NOMO-1 (cell line): ENCODE measurements at regions not wholly inside any gene's neighbourhood (a gene's known extent, or its start where the extent isn't known, plus 50 kb on each side); places are given as distances from the start of the nearest gene placed in this dataset.

Experiments used
- DNase-seq, 2 experiments: peaks; one replicate each; lab custom pipeline; 2025; ENCODE audit not compliant: unreplicated experiment in 2 of 2; lab: John Stamatoyannopoulos, UW

DNA sequence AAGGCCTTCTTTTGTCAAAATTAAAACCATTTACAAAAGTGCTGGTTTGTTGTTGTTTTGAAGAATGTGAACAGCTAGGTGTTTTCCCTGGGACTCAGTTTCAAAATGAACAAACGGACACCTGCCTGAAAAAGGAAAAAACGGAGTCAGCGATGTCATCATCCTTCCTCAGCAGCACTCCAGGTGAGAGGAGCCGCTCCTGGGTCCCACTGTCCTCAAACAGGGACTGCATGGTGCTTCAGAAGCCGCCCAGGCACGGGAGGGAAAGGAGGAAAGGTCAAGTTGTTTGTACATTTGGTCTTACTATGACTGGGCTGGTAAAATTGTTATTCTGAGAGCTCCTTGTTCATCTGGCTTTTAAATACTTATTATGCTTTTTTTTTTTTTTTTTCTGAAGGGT lies 69.0 kb upstream of the ZSWIM6 start:
- no peak for DNase-seq

GRCh38 chr5:61263561-61264272 lies 68.3 kb upstream of the ZSWIM6 start:
- DNase-seq: peak in 1 of 2 experiments; percentile 16

GRCh38 chr5:61264273-61264661 lies 67.8 kb upstream of the ZSWIM6 start:
- no peak for DNase-seq

GRCh38 chr5:61267116-61267515 lies 64.9 kb upstream of the ZSWIM6 start:
- DNase-seq: no peak

DNA sequence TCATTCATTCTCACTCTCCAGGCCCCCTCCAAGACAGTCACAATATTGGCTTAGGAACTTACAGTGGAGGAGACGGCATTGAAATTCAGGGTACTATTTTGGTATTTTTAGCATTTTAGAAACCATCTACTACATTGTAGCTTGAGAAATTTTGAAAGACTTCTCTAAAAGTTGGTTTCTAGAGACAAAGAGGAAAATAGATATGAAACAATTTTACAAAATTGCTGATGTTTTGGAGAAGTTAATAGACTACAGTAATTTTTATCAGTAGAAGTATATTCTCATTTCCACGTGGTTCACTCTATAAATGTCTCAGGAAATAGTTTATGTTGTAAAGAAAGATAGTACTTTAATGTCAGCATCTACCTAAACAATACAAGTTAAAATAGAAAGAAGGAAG lies 63.2 kb upstream of the ZSWIM6 start:
- peak in 1 of 2 experiments; percentile 55 for DNase-seq

DNA sequence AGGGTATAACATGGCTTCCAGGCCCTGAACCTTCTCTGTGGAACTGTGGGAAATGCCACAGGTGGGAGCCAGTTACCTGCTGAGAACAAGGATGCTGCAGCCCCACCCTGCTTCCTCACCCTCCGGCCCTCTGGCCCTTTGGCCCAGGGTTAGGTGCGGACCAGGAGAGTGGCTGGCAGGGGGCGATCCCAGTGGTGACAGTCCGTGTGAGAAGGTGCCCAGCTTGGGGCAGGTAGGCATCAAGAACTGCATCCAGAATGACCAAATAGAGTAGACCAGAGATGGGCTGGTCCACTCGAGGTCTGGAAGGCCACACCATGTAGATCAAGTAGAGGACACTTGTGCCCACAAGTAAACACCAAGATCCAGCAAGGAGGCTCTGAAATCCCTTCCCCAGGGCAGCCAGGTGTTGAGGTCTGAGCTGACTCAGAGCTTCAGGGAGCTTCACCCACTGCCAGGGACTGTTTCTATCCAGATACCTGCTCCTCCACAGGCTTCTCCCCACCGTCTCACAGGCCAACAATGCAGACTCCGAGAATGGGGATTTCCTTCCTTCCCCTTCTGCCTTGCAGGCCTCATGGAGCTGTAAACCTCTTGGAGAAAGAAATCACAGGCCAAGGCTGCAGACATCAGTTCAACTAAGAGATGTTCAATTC lies 61.4 kb upstream of the ZSWIM6 start:
- no peak for DNase-seq

DNA sequence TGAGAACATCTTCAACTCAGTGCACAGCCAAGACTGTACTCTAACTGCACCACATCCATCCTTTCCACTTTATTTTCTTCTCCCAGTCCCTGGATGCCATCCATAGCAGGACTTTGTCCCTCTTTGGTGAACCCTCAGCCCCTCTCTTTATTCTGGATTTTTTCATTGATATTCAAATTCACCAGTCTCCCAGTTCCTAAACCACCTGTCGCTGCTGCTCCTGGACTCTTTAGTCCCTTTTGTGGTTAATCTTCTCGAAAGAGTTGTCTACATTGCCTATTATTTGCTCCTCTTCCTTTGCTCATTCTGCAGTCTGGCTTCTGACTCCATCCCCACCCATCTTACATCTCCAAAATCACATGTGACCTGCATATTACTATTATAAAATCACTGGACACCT lies 59.4 kb upstream of the ZSWIM6 start:
- DNase-seq: no peak

DNA sequence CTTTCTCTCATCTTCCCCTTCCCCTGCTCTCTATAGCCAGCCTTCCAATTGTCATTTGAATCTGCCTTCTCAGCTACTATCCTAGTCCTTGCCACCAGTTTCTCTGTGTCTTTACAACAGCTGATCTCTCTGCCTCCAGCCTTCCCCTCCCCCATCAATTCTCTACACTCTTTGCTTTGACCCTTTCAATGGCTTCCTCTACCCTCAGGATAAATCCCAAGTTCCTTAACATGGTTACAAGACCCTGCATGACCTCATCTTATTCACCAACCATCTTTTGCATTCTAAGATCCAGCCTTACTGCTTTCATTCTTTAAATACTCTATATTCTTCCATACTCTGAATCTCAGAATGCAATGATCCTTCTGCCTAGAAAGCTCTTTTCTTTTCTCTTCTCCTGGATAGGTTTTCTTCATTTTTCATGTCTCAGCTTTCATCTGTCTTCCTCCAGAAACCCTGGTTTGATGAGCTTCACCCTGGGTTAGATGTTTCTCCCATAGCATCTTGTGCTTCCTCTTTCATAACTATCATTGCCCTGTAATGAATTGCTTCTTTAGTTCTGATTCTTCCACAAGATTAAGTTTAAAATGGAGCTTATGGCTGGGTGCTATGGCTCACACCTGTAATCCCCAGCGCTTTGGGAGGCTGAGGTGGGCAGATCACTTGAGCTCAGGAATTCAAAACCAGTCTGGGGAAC lies 58.6 kb upstream of the ZSWIM6 start:
- DNase-seq: peak in 1 of 2 experiments; percentile 37

- DNase-seq: no peak
These were observed 57.5 kb upstream of the ZSWIM6 start for GRCh38 chr5:61274511-61274911.

DNA sequence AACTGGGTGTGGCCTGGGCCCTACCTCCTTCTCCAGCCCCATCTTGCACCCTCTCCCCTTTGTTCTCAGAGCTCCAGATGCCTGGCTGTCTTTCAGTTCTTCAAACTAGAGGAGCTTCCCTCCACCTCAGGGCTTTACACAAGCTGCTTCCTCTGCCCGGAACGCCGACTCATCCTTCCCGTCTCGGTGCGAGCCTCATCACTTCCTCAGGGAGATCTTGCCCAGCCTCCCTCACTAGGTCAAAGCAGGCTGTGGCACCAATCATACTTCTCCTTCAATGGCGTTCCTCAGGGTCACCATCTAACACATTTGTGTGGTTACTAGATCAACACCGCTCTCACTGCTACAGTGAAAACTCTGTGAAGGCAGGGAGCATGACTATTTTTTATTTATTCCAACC lies 56.2 kb upstream of the ZSWIM6 start:
- DNase-seq: peak; percentile 90 to 95

DNA sequence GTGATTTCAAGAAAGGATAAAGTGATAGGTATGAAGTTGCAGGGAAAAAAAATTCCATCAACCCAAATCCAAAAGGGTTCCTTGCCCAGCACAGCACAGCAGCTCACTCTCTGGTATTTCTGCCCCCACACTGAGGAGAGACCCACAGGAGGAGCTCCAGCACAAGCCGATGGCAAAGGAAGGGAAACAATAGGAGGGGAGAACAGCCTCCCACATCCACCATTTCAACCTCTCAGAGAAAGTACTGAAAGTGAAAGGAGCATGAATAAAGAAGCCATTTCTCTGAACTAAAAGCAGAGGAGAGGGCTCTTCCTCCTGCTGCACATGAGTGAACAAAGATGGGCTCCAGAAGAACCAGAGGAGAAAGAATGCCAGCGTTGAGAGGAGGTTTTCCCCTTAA lies 54.9 kb upstream of the ZSWIM6 start:
- DNase-seq: peak in 1 of 2 experiments; percentile 49

- no peak for DNase-seq
These were observed 54.3 kb upstream of the ZSWIM6 start for GRCh38 chr5:61277781-61278180.

DNA sequence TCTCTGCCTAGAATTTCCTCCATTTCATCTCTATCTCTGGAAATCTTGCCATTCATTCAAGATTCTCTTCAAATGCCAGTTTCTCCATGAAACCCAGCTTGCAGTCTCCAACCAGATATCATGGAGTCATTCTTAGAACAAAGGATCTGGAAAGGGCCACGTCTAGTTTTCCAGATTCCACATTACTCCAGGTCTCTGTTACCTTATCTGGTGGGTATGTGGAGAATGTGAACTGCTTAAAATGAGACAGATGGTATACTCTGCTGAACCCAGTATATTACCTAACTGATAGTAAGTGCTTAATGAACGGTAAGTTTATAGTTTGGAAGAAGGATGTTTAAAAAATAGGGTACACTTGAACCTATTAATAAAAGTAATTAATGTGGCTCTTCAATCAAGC lies 52.3 kb upstream of the ZSWIM6 start:
- no peak for DNase-seq

- DNase-seq: peak in 1 of 2 experiments; percentile 44
These were observed 51.9 kb upstream of the ZSWIM6 start for GRCh38 chr5:61280205-61280604.

DNA sequence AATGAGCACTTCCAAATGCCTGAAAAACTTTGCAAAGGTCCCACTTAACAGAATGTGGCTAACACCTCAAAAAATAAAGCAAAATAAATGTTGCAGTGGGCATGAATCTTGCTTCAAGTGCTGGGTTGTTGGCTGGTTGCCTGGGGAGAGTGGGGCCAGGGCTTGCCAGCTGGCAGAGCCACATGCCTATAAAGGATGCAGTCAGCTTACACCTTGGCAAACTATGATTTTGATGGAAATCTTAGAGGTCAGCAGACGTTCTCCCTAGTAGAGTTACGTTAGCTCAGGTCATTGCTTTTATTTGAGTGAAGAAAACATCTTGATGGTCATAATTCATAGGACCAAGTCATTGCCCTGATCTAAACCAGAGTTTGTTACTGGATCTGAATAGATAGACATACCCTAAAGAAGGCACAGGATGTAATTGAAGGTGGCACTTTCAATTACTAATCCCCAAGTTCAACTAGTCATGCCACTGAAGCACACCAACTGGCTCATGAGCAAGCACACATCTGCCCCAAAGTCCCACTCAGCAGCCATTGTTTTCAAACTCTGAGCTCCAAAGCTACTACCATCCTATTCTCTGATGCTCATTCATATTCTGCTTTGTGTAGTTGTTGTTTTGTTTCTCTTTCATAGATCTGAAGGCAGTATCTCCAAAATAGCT lies 51.2 kb upstream of the ZSWIM6 start:
- DNase-seq: peak in 1 of 2 experiments; percentile 27

- no peak for DNase-seq
These were observed 50.4 kb upstream of the ZSWIM6 start for GRCh38 chr5:61281686-61282085.
